ENCODE measurements at regions not wholly inside any gene's neighbourhood (a gene's known extent, or its start where the extent isn't known, plus 50 kb on each side); places are given as distances from the start of the nearest gene placed in this dataset.
A peak's percentile ranks its signal among the peaks of the same experiment; 100 is the strongest.

DNA sequence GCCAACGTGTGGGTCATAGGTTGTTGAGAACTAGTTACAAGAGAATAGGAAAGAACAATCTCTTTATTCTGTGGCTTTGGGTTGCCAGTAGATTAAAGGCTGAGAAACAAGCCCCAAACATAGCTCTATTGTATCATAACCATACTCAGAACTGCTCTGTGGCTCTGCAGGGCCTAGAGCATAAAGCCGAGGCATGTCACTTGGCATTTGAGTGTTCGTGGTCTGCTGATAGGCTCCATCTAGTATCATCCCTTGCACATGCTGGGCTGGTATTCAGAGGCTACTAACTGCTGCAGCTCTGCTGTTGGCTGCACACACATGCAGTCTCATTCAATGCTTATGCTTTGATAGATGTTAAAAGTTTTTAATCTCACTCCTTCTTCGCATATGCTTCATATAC is 157.9 kb downstream of the OGFRL1 start:
- no peak overlapping the region for H3K4me3 ChIP-seq (ENCODE audit: low read depth, low read length)
- TF ChIP-seq, protein P1, sequence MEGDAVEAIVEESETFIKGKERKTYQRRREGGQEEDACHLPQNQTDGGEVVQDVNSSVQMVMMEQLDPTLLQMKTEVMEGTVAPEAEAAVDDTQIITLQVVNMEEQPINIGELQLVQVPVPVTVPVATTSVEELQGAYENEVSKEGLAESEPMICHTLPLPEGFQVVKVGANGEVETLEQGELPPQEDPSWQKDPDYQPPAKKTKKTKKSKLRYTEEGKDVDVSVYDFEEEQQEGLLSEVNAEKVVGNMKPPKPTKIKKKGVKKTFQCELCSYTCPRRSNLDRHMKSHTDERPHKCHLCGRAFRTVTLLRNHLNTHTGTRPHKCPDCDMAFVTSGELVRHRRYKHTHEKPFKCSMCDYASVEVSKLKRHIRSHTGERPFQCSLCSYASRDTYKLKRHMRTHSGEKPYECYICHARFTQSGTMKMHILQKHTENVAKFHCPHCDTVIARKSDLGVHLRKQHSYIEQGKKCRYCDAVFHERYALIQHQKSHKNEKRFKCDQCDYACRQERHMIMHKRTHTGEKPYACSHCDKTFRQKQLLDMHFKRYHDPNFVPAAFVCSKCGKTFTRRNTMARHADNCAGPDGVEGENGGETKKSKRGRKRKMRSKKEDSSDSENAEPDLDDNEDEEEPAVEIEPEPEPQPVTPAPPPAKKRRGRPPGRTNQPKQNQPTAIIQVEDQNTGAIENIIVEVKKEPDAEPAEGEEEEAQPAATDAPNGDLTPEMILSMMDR (IDR thresholded peaks at IDR 0.05; ENCODE audit: low read depth, low read length): no peak
- TF ChIP-seq MYC (IDR thresholded peaks at IDR 0.05; ENCODE audit: low read depth, low read length) (no peak), MAX (IDR thresholded peaks at IDR 0.05; ENCODE audit: low read depth, low read length) (no peak), POLR2A (IDR thresholded peaks at IDR 0.05; ENCODE audit: extremely low read depth, insufficient read length) (no peak)
- DNase-seq (ENCODE audit: low read depth): no peak

- H3K4me3 ChIP-seq (ENCODE audit: low read depth, low read length): no peak overlapping the region
- no peak for DNase-seq (ENCODE audit: low read depth)
- TF ChIP-seq, protein P1 (IDR thresholded peaks at IDR 0.05; ENCODE audit: low read depth, low read length): no peak
- TF ChIP-seq MAX (IDR thresholded peaks at IDR 0.05; ENCODE audit: low read depth, low read length) (no peak), POLR2A (IDR thresholded peaks at IDR 0.05; ENCODE audit: extremely low read depth, insufficient read length) (no peak), MYC (IDR thresholded peaks at IDR 0.05; ENCODE audit: low read depth, low read length) (no peak)
Observed at GRCh38 chr6:71452697-71453370, 164.2 kb downstream of the OGFRL1 start.

GRCh38 chr6:71453371-71453706 is 164.7 kb downstream of the OGFRL1 start:
- no peak for DNase-seq (ENCODE audit: low read depth)
- no peak overlapping the region for H3K4me3 ChIP-seq (ENCODE audit: low read depth, low read length)
- no peak for TF ChIP-seq POLR2A (IDR thresholded peaks at IDR 0.05; ENCODE audit: extremely low read depth, insufficient read length)
- TF ChIP-seq MAX (IDR thresholded peaks at IDR 0.05; ENCODE audit: low read depth, low read length): no peak
- no peak for TF ChIP-seq MYC (IDR thresholded peaks at IDR 0.05; ENCODE audit: low read depth, low read length)
- TF ChIP-seq, protein P1 (IDR thresholded peaks at IDR 0.05; ENCODE audit: low read depth, low read length): no peak

DNA sequence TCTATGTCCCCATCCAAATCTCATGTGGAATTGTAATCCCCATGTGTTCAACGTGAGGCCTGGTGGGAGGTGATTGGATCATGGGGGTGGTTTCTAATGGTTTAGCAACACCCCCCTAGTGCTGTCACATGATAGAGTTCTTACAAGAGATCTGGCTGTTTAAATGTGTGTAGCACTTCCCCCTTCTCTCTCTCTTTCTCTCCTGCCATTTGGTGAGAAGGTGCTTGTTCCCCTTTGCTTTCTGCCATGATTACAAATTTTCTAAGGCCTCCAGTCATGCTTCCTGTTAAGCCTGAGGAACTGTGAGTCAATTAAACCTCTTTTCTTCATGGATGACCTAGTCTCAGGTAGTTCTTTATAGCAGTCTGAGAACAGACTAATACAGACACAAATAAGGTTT is 165.4 kb downstream of the OGFRL1 start:
- DNase-seq (ENCODE audit: low read depth): peak; percentile 23
- H3K4me3 ChIP-seq (ENCODE audit: low read depth, low read length): no peak overlapping the region
- TF ChIP-seq, protein P1 (IDR thresholded peaks at IDR 0.05; ENCODE audit: low read depth, low read length): no peak
- TF ChIP-seq MYC (IDR thresholded peaks at IDR 0.05; ENCODE audit: low read depth, low read length) (no peak), MAX (IDR thresholded peaks at IDR 0.05; ENCODE audit: low read depth, low read length) (no peak), POLR2A (IDR thresholded peaks at IDR 0.05; ENCODE audit: extremely low read depth, insufficient read length) (no peak)

GRCh38 chr6:71457929-71458328 is 169.3 kb downstream of the OGFRL1 start:
- TF ChIP-seq, protein P1 (IDR thresholded peaks at IDR 0.05; ENCODE audit: low read depth, low read length): no peak
- TF ChIP-seq POLR2A (IDR thresholded peaks at IDR 0.05; ENCODE audit: extremely low read depth, insufficient read length): no peak
- TF ChIP-seq MYC (IDR thresholded peaks at IDR 0.05; ENCODE audit: low read depth, low read length): no peak
- TF ChIP-seq MAX (IDR thresholded peaks at IDR 0.05; ENCODE audit: low read depth, low read length): no peak
- no peak for DNase-seq (ENCODE audit: low read depth)
- H3K4me3 ChIP-seq (ENCODE audit: low read depth, low read length): no peak overlapping the region
